ENCODE measurements at regions not wholly inside any gene's neighbourhood (a gene's known extent, or its start where the extent isn't known, plus 50 kb on each side); places are given as distances from the start of the nearest gene placed in this dataset.
"Not testable (repeated sequence)": the region's sequence is repeated elsewhere in the genome, so short reads cannot be mapped to it uniquely, and the experiment has no call there.

DNA sequence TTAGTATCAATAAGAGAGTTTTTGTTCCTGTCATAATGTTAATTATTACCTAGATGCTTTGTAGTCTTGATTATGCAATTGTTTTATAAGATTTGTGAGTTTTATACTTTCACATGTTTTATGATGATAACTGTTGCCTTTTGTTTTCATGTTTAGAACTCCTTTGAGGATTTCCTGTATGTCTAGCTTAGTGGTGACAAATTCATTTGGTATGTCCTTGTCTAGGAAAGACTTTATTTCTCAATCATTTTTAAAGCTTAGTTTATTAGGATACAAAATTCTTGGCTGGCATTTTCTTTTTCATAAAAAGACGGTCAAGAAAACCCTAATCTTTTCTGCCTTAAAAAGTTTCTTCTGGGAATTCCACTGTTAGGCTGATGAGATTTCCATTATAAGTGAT, 849.9 kb upstream of the EYS start:
- DNase-seq, result no peak

DNA sequence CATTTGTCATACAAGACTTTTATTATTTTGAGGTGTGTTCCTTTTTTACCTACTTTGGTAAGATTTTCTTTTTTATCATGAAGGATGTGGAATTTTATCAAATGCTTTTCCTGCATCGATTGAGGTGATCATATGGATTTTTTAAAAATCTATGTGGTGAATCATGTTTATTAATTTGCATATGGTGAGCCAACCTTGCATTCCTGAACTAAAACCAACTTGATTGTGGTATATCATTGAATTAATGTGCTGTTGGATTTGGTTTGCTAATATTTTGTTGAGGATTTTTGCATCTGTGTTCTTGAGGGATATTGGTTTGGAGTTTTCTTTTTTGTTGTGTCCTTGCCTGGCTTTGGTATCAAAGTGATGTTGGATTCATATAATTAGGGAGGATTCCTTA, 848.1 kb upstream of the EYS start:
- no peak for DNase-seq

DNA sequence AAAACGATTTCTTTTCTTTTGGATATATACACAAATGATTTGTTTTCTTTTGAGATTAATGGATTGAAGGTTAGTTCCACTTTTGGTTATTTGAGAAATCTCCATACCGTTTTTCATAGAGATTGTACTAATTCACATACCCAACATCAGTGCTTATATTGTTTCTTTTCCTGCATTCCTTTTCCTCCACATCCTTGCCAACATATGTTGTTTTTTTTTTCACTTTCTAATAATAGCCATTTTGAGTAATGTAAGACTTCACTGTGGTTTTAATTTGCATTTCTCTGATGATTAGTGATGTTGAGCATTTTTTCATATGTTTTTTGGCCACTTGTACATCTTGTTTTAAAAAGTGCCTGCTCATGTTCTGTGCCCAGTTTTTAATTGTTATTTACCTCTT, 846.4 kb upstream of the EYS start:
- DNase-seq, result no peak

DNA sequence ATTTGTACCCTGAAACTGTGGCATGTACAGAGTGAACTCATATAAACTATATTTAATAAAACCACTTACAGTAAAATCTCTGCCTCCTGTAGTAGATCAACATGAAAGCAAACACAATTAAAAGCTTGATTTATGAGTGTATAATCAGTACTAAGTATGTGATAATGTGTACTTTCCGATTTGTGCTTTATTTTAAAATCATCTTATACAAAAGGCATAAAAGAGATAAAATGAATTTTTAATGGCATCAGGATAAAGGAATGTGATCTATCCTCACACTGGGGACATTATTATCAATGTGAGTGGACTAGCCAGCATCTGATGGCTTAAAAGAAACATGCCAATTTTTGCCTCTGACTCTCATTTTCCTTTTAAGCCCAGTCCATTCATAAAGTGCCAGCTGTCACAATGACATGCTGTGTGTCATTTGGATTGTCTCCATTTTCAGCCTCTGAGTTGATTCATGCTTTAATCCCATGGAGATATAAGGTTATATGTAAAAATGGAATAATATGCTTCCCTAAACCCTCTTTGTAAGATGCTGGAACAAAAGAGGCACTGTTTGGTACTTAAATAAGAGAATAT, 831.6 kb upstream of the EYS start:
- peak; percentile 12 for DNase-seq

DNA sequence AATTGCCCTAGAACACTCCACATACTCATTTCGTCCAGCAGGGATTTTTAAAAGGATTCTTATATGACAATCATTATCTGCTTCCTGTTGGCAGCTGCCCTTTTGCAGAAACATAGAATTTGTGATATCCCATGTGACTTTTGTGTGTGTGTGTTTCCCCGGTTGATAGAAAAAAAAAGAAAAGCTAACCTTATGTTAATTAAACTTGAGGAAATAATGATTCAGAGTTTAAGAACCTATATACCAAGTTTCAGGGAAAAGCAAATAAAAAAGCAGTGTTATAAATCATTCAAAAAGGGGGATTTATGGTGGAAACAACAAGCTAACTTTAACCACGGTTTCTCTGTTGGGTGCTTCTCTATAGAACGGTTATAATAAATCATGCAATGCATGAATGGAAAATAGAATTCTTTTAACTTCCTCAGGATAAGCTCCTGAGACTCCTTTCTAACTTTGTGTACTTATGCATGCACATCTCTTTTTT, 826.9 kb upstream of the EYS start:
- DNase-seq, result no peak

DNA sequence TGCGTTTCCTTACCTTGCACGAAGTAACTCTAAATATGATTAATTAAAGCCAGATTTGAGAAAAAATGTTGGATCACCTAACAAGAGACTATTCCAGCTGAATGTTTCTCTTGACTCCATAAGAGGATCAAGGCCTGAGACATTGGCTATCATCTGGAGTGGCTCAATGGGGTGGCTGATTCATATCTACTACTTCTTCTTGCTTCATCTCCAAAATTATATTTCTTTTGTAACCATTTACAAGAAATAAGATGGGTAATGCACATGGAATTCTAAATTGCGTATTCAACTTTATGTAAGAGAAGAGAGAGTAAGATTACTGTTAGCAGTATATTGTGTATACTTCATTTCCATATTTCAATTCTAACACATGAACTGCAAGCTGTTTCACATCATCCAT, 819.0 kb upstream of the EYS start:
- no peak for DNase-seq

DNA sequence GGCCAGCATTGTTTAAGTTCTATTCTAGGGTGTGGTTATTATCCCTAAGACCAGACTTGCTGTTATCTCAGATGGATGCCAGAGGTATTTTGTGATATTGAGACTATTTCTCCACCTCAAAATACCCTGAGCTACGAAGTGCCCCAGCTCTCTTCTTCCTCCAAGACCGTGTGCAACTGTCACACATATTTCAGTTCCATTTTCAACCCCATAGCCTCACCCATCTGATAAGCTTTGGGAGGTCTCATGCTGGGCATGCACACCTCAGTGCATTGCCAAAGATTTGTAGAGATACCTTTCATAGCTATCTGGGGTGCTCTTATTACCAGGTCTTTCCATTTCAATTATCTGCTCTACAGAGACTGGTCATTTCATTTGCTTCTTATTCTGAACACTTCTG, 815.8 kb upstream of the EYS start:
- DNase-seq, result no peak

DNA sequence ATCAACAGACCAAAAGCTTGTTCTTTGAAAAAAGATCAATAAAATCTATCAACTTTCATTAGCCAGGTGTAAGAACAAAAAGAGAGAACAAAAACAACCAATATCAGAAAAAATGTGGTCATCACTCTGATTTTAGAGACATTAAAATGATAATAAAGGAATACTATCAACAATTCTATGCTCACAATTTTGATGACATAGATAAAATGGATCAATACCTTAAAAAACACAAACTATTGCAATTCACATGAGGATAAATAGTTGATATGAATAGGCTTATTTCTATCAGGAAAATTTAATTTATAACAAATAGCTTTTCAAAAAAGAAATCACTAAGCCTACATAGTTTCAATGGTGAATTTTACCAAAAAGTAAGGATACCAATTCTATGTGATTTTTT, 809.4 kb upstream of the EYS start:
- no peak for DNase-seq

DNA sequence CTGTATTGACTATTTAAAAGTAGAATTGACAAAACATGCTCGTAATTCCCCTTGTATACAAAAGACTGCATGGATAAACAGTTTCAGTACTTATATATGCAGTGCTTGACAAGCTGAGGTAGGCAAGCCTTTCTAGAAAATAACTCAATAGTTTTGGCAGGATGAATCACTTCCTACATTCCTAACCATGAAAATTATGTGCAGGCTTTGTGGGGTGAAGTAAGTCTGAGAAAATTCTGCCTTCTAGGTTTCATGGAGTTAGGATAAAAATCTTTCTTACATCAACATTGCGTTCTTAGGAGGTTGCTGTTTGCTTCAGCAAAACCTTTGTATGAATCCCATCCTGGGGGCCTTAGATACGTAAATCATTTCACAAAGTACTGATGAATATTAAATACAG, 801.4 kb upstream of the EYS start:
- no peak for DNase-seq

DNA sequence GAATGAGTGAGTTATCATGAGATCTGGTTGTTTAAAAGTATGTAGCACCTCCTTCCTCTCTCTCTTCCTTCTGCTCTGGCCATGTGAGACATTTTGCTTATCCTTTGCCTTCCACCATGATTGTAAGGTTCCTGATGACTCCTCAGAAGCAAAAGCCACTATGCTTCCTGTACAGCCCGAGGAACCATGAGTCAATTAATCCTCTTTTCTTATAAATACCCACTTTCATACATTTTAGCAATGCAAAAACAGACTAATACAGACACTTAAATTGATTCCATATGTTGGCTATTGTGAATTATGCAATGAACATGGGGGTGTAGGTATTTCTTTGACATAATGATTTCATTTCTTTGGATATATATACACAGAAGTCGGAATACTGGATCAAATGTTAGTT, 792.8 kb upstream of the EYS start:
- DNase-seq, result no peak

DNA sequence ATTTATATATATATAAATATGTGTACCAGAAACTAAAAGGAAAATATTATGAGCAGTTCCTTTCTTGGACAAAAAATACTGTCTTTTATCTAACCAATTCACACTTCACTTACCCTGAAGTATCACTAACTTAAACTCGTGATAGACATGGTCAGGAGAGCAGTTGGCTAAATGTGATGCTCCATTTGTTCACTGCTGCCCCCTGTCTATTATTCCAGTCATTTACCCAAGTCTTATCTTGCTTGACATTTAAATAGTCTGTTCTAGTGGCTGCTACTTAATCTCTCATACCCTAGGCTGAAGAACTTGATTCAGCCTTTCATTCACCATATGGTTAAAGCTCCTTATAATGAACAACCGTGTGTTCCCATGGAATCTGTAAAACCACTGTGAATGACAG, 789.6 kb upstream of the EYS start:
- DNase-seq, result no peak

DNA sequence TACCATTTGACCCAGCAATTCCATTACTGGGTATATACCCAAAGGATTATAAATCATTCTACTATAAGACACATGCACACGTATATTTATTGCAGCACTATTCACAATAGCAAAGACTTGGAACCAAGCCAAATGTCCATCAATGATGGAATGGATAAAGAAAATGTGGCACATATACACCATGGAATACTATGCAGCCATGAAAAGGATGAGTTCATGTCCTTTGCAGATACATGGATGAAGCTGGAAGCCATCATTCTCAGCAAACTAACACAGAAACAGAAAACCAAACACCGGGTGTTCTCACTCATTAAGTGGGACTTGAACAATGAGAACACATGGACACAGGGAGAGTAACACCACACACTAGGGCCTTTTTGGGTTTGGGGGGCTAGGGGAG, 787.6 kb upstream of the EYS start:
- DNase-seq, result not testable (repeated sequence)

DNA sequence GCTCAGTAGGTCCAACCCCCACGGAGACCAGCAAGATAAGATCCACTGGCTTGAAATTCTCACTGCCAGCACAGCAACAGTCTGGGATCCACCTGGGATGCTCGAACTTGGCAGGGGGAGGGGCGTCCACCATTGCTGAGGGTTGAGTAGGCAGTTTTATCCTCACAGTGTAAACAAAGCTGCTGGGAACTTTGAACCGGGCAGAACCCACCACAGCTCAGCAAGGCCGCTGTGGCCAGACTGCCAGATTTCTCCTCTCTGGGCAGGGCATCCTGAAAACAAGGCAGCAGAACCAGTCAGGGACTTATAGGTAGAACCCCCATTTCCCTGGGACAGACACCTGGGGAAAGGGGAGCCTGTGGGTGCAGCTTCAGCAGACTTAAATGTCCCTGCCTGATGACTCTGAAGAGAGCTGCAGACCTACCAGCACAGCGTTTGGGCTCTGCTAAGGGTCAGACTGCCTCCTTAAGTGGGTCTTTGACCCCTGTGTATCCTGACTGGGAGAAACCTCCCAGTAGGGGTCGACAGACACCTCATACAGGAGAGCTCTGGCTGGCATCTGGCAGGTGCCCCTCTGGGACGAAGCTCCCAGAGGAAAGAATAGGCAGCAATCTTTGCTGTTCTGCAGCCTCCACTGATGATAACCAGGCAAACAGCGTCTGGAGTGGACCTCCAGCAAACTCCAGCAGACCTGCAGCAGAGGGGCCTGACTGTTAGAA, 782.4 kb upstream of the EYS start:
- no peak for DNase-seq

DNA sequence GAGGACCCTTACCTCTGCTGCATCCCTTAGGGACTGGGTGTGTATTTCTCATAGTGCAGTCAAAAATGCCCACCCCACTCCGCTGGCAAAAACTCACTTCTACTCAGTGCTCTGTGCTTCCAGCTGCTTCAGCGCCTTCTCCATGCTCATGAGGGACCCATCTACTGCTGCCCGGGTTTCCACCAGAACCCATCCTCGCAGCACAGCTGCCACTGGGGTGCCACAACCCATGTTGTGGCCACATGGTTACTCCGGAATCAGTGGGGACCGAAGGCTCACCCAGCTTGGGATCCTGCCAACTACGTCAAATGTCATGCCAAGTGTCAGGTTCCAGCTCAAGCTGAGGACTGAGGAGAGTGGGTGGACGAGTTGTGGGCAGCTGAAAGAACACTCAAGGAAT, 774.2 kb upstream of the EYS start:
- no peak for DNase-seq

DNA sequence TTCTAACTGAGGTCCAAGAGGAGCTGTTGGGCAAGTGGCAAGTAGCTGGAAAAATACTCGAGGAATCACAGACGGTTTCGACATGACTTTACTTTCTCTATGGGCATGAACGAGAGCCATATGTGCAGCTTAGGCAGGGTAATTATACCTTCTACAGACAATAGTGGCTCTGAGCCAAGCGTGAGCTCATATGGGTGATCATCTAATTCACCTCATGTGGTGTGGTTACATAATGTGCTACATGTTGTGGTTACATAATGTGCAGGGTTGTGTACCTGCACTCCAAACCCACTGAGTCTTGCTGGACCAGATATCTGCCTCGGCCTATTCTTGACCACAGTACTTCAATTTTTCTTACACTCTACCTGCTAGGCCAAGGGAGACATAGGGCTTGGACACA, 771.7 kb upstream of the EYS start:
- DNase-seq, result no peak

DNA sequence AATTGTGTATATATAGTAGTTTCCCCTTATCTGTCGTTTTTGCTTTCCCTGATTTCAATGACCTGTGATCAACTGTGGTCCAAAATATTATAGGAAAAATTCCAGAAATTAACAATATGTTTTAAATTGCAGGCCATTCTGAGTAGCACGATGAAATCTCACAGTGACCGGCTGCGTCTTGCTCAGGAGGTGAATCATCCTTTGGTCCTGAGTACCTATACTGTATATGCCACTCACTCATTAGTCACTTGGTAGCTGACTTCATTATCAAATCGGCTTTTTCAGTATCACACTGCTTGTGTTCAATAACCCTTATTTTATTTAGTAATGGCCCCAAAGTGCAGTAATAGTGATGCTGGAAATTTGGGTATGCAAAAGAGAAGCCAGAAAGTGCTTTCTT, 728.3 kb upstream of the EYS start:
- DNase-seq, result no peak

DNA sequence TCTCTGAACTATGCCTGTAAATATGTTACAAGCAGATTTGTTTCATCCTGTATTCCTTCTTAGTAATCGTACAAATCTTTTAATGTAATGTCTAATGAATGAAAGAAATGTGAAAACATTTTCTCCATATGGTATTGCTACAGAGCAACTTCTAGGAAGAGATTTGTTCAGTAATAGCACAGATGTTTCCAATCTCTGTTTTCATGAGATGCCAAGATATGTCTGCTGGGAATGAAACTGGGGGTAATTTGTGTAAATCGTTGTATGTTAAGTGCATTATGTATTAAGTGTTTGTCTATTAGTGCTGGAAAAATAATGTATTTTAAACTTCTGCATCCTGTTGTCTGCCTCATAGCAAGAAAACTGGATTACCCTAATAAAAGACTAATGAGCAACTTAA, 722.2 kb upstream of the EYS start:
- peak; percentile 40 for DNase-seq

DNA sequence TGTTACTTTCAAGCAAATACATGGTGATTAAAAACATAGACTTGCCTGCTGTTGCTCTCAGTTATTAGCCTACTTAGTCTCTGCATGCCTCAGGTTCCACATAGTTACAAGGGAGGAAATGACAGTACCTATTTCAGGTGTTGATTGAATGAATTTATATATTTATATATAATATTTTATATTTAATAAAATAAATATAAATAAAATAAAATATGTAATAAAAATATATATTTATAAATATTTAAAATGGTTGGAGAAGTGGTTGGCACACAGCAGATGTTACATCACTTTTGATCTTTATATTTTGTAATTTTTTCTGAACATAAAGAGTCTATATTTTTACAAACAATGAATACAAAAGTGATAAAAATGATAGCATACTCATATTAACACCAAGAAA, 716.0 kb upstream of the EYS start:
- DNase-seq, result no peak

DNA sequence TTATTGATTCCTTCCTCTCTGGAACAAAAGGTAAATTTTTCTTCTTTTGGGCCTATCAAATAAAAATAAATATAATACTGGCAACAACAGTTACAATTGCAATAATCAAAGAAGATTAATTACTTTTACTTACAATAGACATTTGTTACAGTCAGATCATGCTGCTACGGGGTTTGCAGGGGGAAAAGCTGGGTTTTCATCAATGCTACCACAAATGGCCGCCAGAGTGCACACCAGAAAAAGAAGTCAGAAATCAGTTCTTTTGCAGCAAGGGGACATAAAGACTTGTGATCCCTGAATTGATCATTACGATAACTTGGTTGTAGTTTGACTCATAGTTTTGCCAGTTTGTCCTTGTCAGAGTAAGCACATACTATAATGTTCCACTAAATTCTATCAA, 714.5 kb upstream of the EYS start:
- peak; percentile 6 for DNase-seq

DNA sequence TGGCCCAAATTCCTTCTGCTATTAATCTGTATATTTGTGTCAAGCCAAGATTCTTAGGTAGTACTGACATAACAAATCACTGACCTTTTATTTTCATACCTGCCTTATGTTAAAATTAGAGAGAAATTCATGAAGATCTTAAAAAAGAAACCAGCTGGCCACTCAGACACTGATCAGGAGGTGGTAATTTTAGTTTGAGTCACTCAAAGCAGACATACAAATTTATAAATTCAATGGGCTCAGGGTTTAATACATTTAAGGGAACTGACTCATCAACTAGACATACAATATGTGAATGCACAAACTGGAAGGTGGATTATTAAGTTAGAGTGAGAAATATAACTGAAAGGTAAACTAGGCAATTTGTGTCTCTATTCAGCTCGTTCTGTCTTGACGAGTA, 711.9 kb upstream of the EYS start:
- no peak for DNase-seq

DNA sequence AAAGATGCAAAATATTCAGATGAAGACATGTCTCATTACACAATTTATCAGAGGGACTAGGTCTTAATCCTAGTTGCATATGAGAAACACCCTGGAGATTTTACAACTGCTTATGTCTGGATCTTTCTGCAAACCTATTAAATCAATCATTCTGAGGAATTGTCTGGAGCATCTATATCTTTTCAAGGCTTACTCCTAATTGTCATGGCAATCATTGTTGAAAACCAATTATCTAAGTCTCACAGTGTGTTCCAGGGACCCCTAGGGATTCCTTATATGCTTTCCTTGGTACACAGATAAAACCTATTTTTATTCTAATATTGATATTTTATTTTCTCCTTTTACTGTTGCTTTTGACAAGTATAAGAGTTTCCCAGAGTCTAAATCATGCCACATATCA, 696.9 kb upstream of the EYS start:
- DNase-seq, result no peak

DNA sequence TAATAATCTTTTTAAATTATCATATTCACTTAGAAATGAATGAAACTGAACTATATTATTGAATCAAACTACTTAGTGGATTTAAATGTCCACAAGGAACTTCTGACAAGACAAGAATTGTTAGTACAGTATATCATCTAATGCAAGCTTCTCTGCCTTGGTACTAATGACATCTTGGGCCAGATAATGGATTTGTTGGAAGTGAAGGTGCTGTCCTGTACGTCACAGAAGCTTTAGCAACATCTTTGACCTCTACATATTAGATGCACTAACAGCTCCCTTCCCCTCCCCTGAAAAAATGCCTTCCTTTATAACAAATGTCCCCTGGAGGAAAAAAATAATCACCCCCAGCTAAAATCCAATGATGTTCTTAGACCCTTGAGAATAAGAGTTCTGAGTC, 695.8 kb upstream of the EYS start:
- no peak for DNase-seq

DNA sequence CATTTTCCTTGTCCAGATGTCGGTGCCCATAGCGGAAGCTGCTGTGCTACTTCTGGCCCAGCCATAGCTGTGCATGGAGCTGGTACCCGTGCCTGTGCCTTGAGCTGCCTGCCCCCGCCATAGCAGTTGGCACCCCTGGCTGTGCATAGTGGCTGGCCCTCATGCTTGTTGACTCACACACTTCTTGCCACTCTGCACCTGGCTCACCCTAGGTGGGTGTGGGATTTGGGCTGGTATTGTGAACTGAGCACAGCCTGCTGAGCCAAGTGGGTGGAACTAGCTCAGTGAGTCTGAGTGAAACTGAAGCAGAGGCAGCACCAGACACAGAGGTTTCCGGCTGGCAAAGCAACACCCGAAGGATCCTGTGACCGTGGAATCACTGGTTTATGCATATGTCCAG, 689.5 kb upstream of the EYS start:
- no peak for DNase-seq

DNA sequence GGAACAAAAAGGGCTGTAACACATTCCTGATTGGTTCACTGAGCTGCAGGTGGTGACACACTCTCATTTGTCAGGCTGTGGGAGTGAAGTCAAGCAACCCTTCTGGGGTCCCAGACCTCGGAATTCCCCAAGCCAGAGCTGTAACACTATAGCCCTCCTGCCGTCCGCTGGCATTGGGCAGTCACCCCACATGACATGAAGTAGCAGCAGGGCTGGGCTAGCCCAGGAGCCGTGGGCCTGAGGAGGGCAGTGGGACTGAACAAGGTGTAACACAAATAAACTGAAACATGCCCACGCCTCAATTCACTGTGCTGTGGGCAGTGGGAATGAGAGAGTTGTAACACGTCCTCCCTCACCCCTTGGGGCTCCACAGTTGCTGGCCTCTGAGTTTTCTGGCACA, 689.1 kb upstream of the EYS start:
- DNase-seq, result no peak

DNA sequence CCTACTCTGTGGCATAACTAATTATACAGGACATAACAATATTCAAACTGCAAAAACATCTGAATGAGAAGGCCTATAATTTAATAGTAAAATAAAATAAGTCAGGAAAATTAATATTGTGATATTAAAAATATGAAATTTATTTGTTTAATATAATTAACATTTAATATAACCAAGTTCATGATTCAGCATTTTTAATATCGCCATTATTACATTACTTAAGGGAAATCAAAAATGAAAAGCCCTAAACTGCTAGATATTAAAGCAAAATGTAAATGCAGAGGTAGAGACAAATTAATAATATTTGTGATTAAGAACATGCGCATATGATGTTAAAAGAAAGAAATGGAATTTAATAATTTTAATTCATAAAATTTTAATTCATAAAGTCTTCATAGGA, 683.4 kb upstream of the EYS start:
- DNase-seq, result no peak
